ENCODE measurements at regions not wholly inside any gene's neighbourhood (a gene's known extent, or its start where the extent isn't known, plus 50 kb on each side); places are given as distances from the start of the nearest gene placed in this dataset.

DNA sequence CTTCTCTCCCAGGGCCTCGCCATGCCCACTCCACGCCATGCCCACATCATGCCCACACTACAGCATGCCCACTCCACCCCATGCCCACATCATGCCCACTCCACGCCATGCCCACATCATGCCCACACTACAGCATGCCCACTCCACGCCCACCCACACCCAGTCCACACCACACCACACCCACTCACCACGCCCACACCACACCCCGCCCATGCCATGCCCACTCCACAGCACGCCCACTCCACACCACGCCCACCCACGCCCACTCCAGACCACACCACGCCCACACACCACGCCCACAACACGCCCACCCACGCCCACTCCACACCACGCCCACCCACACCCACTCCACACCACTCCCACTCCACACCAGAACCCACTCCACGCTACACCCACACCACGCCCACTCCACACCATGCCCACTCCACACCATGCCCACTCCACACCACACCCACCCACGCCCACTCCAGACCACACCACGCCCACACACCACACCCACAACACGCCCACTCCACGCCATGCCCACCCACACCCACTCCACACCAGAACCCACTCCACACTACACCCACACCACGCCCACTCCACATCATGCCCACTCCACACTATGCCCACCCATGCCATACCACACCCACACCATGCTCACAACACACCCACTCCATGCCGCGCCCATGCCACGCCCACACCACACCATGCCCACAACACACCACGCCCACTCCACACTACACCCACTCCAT is 88.6 kb downstream of the ERMARD start:
- no peak for DNase-seq

DNA sequence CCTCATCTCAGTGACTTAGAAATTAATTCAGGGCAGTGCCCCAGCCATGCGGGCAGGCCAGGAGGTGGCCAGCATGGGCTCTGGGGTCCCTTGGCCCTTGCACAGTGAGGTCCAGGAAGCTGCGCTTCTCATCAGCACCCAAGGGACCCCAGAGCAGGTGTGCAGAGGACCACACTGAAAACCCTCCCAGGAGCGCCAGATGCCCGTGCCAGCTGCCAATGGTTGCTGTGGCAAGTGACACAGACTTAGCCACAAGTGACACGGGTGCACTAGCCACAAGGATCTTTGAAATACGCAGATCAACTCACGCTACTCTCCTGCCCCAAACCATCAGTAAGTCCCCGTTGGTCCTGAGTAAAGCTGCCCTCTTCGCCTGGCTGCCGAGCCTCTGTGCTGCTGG is 88.1 kb downstream of the ERMARD start:
- no peak for DNase-seq

DNA sequence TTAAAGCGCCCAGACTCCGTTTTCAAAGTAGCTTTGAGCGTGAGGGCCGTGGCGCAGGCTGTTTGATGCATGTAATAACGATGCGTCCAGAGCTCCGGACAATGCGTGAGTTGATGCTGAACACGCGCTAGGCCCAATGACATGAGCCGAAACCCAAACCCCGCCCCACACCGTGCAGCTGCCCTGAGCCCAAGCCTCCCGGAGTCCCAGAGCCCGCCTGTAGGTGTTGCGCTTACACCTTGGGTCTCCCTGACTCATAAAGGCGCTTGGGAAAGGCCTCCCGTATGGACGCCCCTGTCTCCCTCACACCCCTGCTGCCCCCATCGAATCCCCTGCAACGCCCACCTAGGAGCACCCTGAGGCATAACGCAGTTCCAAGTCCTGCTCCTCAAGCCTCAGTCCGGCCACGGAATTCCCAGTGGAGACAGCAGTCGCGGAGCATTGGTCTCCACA is 87.6 kb downstream of the ERMARD start:
- no peak for DNase-seq

DNA sequence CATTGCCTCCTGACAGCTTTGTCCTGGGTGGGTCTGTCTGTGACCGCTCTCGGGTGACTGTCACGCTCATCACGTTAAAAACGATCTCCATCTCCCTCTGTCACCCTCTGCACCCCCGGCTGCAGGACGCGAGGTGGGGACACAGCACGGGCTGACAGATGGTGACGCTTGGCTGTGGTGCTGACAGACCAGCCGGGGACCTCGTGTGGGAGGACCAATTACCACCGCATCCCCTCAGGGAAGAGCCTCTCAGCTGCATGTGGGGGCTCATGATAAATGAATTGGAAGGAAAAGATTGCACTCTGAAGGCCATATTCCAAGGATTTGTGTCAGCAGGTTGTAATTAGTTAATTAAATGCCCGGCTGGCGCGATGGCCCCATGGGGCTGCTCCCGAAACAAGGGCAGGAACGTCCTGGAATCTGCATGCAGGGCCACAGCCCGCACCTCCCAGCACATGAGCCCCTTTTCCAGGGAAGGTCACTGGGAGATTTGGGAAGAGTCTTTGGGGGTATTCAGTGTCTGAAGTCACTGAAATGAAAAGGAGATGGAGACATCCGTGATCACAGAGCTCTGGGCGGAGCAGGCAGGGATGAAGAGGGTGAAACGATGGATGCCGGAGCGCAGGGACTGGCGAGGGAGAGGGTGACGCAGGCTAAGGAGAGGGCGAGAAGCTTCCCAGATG is 87.1 kb downstream of the ERMARD start:
- no peak for DNase-seq

DNA sequence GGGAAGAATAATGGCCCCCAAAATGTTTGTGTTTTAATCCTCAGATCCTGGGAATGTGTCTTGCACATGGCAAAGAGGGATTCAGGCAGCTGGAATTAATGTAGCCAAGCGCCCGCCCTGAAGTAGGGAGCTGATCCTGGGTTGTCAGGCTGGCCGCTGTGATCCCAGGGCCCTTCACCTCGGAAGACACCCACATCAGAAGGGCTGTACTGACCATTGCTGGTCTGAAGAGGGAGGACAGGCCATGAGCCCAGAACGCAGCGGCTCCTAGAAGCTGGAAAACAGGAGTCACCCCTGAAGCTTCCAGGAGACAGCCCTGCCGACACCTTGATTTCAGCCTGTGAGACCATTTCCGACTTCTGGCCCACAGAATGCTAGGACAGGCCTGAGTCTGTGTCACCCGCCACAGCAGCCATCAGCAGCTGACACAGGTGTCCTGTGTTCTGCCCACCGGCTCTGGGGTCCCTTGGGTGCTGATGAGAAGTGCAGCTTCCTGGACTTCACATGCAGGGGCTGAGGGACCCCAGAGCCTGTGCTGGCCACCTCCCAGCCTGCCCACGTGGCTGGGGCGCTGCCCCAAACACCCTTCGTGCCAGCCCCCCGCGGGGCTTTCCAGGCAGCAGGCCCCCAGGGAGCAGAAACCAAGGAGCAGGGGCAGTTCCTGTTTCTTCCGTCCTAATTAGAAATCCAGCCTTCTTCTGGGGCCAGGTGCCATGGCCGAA is 86.3 kb downstream of the ERMARD start:
- no peak for DNase-seq

DNA sequence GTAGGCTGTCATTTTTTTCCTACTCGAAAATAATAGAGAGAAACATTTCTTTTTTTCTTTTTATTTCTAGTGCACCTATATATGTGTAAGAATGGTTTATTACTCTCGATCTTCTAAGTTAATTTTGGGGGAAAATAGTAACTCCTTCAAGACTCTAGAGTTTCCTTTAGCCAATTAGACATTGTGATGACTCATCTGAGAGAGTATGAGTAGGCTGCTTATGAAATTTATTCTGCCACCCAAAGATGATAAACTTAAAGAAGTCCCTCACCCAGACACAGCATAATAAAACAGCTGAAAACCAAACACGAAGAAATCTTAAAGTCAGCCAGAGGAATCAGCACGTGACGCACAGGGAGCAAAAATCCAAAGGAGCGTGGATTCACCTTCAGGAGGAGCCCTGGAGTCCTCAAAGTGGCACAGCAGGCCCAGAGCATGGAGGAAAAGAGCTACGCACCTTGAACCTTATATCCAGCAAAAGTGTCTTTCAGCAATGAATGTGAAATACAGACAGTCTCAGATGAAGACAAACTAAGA is 81.9 kb downstream of the ERMARD start:
- DNase-seq = no peak

DNA sequence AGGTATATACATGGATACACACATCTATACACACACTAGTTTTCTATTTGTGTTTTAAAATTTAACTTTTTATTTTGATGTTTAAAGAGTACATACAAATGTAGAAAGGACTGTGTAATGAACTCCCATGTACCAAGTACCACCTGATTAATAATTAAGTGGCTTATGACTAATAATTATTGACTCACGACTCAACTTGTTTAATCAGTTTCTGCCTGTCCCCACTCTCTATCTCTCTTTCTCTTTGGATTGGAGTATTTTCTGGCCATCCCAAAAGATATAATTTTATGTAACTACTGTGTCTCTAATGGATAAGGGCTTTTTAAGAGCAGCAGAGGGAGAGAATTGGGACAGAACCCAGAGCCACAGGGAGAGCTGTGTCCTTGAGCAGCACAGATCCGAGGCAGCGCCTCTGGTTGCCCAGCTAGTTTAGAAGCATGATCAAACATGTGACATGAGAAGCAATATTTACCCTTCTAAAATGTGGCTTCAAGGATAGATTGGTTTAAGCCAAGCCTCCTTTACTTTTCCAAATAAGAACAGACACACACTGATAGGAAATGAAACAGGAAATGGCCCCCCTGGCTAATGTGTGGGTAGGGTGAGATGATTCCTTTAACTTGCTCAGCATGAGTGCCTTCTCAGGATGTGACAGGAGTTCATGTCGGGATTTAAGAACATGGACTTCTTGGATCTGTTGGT is 81.0 kb downstream of the ERMARD start:
- no peak for DNase-seq

DNA sequence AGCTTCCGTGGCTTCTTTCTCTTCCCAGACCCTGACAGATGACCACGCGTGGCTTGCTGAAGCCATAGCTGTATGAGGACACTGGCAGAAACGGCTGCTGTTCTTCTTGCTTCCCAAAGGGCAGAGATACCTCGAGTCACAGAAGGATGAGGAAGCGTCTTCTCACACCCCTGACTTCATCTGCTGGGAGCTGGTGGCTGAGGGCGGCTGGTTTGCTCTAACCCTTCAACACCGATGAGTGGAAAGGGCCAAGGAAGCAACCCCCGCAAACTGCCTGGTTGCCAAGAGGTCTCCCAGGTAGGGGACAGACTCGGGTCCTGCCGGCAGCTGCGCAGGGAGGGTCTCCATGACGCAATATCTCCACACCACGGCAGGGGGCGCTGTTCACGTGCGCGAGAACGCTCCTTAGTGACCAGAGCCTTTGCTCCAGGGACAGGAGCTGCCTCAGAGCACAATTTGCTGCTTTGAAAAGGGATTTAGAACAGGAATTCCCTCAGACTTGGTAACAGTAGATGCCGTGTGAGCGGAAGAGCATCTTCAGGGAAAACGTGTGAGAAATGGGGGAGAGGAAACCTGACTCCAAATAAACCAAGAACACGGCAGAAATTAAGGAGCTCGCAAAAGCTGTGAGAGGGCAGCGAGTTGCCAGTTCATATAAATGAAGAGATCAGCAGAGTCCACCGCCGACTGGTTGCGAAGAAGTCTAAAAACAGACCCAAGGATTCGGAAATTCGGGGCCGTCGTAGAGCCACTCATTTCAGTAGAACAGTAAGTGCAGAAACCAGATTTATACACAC is 80.2 kb downstream of the ERMARD start:
- DNase-seq = peak; percentile 18 to 48 (median 47)
